RWPE1 (cell line): ENCODE measurements at regions not wholly inside any gene's neighbourhood (a gene's known extent, or its start where the extent isn't known, plus 50 kb on each side); places are given as distances from the start of the nearest gene placed in this dataset.

ENCODE experiments used
- CTCF ChIA-PET: fragments of 350-600 bp; sonication (Branson Sonifier 250); formaldehyde crosslinking; extraction: SDS; loops from one replicate; lab custom pipeline; 2021; lab: Yijun Ruan, JAX
- POLR2A ChIA-PET: fragments of 400-600 bp; formaldehyde crosslinking; extraction: SDS; loops from one replicate; lab custom pipeline; 2020; ENCODE audit warnings: antibody characterized with exemption; ENCODE audit not compliant: low non-redundant PET; lab: Yijun Ruan, JAX
- DNase-seq: peaks from one replicate; pipeline ENCODE4 v3.0.0; 2012; ENCODE audit warnings: low spot score
- H3K27ac ChIP-seq: fragments of 450-650 bp; 2 replicates; pipeline ENCODE4 v1.5.1; 2017
- TF ChIP-seq, protein P1 (sequence below): fragments of 450-650 bp; conservative IDR thresholded peaks from 2 replicates; pipeline ENCODE4 v1.5.1; 2017; ENCODE audit warnings: low read depth, mild to moderate bottlenecking

DNA sequence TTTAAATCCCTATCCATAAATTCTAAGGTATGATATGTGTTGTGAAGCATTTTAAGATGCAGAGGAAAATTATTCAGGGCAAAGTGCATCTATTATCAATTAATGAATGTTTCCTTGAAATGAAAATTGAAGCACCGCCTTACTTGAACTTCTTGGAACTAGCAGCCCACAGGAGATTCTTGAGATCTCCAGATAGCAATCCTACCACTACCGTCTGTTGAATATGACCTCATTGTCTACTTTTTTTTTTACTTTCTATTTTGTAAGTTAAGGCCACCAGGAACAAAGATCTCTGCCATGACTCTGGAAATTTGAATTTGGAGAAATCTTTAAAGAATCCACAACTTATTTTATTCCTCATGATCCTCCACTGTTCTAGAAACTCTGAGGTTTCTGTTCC is 808.7 kb downstream of the KCNA4 start:
- ChIA-PET CTCF (interaction anchor here (1.2 kb wide), 1 partner anchor 13 kb away, joined by 3 read pairs; no protein-coding TSS in a partner anchor), POLR2A (no interaction called here)
- DNase-seq: no peak
- TF ChIP-seq, protein P1, sequence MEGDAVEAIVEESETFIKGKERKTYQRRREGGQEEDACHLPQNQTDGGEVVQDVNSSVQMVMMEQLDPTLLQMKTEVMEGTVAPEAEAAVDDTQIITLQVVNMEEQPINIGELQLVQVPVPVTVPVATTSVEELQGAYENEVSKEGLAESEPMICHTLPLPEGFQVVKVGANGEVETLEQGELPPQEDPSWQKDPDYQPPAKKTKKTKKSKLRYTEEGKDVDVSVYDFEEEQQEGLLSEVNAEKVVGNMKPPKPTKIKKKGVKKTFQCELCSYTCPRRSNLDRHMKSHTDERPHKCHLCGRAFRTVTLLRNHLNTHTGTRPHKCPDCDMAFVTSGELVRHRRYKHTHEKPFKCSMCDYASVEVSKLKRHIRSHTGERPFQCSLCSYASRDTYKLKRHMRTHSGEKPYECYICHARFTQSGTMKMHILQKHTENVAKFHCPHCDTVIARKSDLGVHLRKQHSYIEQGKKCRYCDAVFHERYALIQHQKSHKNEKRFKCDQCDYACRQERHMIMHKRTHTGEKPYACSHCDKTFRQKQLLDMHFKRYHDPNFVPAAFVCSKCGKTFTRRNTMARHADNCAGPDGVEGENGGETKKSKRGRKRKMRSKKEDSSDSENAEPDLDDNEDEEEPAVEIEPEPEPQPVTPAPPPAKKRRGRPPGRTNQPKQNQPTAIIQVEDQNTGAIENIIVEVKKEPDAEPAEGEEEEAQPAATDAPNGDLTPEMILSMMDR: no peak
- no peak overlapping the region for H3K27ac ChIP-seq

DNA sequence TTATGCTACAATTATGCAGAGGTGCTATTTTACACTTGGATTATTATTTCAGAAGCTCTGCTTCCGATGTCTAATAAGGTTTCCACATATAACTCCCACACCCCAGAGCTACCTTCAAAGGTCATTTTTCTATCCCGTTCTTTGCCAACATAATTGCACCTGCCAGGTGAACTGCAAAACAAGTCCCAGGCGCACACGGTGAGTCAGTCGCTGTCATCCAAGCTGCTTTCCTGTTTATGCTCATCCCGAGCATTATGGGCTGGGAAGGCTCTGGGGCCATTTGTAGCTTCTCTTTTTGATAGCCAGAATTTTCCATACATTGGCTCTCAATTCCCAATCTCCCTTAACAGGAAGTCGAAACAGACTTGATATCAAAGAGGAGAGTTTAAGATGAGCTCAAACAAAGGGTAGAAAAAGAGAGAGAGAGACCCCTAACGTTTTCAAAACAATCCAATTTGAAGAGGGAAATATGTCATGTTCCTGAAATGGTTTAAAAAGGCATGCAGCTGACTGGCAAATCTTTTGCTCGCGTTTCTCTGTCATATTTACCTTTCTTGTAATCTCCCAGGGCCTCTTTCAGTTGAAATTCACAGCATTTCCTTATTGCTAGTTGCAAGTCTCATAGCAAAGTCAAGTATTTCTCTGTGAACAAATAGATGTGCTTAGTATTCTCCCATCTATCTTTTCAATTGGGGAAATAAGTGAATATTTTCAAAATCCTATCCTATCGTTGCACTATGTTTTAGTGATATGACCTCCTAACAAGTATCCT is 815.9 kb downstream of the KCNA4 start:
- POLR2A ChIA-PET: no interaction called here

DNA sequence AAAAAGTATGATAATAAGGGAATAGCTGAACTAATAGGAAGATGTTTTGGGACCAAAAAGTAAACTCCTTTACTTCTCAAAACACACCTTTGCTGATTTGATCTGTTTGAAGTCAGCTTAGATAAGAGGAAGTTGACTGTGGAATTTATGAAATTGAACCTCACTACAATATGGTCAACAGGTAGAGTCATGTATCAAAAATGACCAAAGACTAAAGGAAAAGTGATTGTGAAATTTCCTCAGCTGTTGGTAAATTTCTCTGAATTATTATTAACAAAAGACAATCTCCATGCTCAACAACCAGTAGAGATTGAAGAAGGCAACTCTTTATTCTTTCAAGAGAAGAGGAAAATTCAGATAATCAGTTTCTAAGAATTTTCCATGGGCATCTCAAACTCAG is 826.5 kb downstream of the KCNA4 start:
- DNase-seq: no peak
- TF ChIP-seq, protein P1: no peak
- no peak overlapping the region for H3K27ac ChIP-seq
- ChIA-PET CTCF (no interaction called here), POLR2A (no interaction called here)

More for the DNA sequence above, 815.9 kb downstream of the KCNA4 start:
- no peak overlapping the region for H3K27ac ChIP-seq
- DNase-seq: peak; percentile 10
- TF ChIP-seq, protein P1: no peak
- CTCF ChIA-PET: interaction anchor here (0.6 kb wide), 1 partner anchor 88 kb away, joined by 4 read pairs; no protein-coding TSS in a partner anchor

DNA sequence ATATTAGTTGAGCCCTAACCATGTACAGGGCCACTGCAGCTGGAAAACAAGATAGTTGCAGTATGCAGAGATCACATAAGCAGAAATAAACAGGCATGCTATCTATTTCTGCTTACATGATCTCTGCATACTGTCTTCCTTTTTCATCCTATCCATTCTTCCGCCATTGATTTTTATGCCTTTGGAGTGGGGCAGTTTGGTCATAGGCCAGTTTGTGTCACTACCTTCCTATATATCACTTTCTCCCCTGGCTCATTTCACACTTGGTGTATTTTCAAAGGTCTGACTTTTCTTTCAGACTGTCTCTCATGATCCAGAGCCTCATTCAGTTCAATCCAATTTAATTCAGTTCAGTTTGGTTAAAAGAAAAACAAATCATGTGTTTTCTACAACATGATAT is 829.6 kb downstream of the KCNA4 start:
- TF ChIP-seq, protein P1: no peak
- no peak for DNase-seq
- ChIA-PET CTCF (no interaction called here), POLR2A (no interaction called here)
- no peak overlapping the region for H3K27ac ChIP-seq

DNA sequence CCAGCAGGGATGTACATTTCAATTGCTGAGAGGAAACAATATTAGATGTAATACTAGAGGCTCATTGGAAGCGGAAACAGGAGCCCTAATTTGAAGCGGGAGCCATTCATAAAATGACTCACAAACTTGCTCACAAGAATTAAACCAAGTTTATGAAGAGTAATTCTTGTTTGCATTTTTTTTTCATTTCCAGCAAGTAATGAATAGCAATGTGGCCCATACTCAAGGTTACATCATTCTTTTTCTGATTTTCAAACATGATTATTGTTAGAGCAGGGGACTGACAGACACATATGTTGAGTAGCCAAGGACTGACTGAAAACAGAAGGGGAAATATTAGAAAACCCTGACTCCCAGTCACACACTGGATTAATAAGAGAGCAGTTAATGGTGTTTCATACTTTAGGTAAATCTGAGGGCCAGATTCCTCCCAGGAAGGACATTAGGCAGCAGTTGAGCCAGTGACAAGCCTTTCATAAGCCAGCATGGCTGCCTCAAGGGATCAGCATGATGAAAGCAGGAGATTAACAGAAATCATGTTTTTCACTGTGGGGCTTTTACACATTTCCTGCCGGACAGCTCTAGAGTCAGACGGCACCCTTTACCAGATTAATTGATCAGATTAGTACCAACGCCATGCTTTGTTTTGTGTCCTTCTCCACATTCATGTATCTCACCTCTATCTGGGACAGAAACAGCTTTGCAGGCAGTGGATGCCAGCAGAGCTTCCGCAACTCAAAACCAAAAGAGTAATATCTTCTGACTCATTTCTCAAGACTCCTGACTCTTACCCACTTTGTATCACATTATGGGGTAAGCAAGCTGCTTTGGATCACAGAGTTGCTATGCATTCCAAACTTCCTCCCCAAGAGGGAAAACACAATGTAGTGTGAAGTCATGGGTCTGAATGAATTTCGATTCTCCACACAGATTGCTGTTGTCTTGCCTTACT is 831.6 kb downstream of the KCNA4 start:
- POLR2A ChIA-PET: no interaction called here
- no peak for DNase-seq
- CTCF ChIA-PET: no interaction called here
- TF ChIP-seq, protein P1: no peak
- no peak overlapping the region for H3K27ac ChIP-seq

DNA sequence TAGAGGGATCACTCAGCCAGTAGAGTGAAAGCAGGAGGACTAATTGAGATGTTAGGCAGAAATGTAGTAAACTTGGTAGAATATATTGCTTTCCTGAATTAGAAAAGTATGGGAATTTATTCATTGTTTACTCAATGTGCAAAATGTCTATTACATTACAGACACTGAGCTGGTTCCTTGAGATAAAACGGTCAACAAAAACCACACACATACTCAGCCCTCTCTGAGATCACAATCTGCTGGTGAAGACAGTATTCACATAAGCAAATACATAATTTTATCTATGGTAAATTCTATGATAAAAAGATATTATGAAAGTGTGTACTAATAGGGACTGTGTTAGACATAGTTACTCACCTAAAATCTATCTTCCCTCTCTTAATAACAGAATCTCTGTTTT is 833.5 kb downstream of the KCNA4 start:
- CTCF ChIA-PET: no interaction called here

More for the DNA sequence above, 833.5 kb downstream of the KCNA4 start:
- H3K27ac ChIP-seq: no peak overlapping the region
- TF ChIP-seq, protein P1: no peak
- POLR2A ChIA-PET: no interaction called here
- DNase-seq: no peak
